ENCODE measurements at regions not wholly inside any gene's neighbourhood (a gene's known extent, or its start where the extent isn't known, plus 50 kb on each side); places are given as distances from the start of the nearest gene placed in this dataset.

GRCh38 chr1:68969441-68969840 is 472.6 kb upstream of the DEPDC1 start:
- no peak for DNase-seq

- no peak for DNase-seq
Measured at GRCh38 chr1:68970571-68970970, 473.7 kb upstream of the DEPDC1 start.

GRCh38 chr1:68973459-68974244 is 476.8 kb upstream of the DEPDC1 start:
- no peak for DNase-seq

- no peak for DNase-seq
Measured at GRCh38 chr1:68974447-68974846, 477.6 kb upstream of the DEPDC1 start.

GRCh38 chr1:68975212-68975933 is 478.5 kb upstream of the DEPDC1 start:
- DNase-seq = no peak

- DNase-seq = no peak
Measured at GRCh38 chr1:68976916-68977610, 480.2 kb upstream of the DEPDC1 start.

- no peak for DNase-seq
Measured at GRCh38 chr1:68979891-68980290, 483.0 kb upstream of the DEPDC1 start.

- DNase-seq = no peak
Measured at GRCh38 chr1:68984289-68984688, 487.4 kb upstream of the DEPDC1 start.

- no peak for DNase-seq
Measured at GRCh38 chr1:68994096-68994495, 497.2 kb upstream of the DEPDC1 start.

GRCh38 chr1:69016468-69016867 is 519.6 kb upstream of the DEPDC1 start:
- no peak for DNase-seq

GRCh38 chr1:69029649-69030048 is 532.8 kb upstream of the DEPDC1 start:
- no peak for DNase-seq

- DNase-seq = no peak
Measured at GRCh38 chr1:69038379-69038778, 529.3 kb upstream of the LRRC7 start.

GRCh38 chr1:69045572-69045971 is 522.1 kb upstream of the LRRC7 start:
- DNase-seq = no peak

GRCh38 chr1:69055194-69055593 is 512.5 kb upstream of the LRRC7 start:
- DNase-seq = no peak

GRCh38 chr1:69058454-69058853 is 509.3 kb upstream of the LRRC7 start:
- no peak for DNase-seq

GRCh38 chr1:69070660-69071373 is 496.9 kb upstream of the LRRC7 start:
- no peak for DNase-seq

- no peak for DNase-seq
Measured at GRCh38 chr1:69073176-69073575, 494.5 kb upstream of the LRRC7 start.

GRCh38 chr1:69076631-69077030 is 491.1 kb upstream of the LRRC7 start:
- no peak for DNase-seq

GRCh38 chr1:69077198-69077597 is 490.5 kb upstream of the LRRC7 start:
- no peak for DNase-seq

GRCh38 chr1:69077633-69078032 is 490.1 kb upstream of the LRRC7 start:
- DNase-seq = no peak

GRCh38 chr1:69081668-69082067 is 486.1 kb upstream of the LRRC7 start:
- no peak for DNase-seq

- DNase-seq = no peak
Measured at GRCh38 chr1:69082312-69082711, 485.4 kb upstream of the LRRC7 start.

- DNase-seq = no peak
Measured at GRCh38 chr1:69086148-69086547, 481.6 kb upstream of the LRRC7 start.

All from NCI-H1436 (cell line).